DMS 273 (cell line): ENCODE measurements at regions not wholly inside any gene's neighbourhood (a gene's known extent, or its start where the extent isn't known, plus 50 kb on each side); places are given as distances from the start of the nearest gene placed in this dataset.
"Not testable (repeated sequence)": the region's sequence is repeated elsewhere in the genome, so short reads cannot be mapped to it uniquely, and the experiment has no call there.

Source experiments
- DNase-seq: peaks from one replicate; lab custom pipeline; 2025; ENCODE audit not compliant: unreplicated experiment; lab: John Stamatoyannopoulos, UW

DNA sequence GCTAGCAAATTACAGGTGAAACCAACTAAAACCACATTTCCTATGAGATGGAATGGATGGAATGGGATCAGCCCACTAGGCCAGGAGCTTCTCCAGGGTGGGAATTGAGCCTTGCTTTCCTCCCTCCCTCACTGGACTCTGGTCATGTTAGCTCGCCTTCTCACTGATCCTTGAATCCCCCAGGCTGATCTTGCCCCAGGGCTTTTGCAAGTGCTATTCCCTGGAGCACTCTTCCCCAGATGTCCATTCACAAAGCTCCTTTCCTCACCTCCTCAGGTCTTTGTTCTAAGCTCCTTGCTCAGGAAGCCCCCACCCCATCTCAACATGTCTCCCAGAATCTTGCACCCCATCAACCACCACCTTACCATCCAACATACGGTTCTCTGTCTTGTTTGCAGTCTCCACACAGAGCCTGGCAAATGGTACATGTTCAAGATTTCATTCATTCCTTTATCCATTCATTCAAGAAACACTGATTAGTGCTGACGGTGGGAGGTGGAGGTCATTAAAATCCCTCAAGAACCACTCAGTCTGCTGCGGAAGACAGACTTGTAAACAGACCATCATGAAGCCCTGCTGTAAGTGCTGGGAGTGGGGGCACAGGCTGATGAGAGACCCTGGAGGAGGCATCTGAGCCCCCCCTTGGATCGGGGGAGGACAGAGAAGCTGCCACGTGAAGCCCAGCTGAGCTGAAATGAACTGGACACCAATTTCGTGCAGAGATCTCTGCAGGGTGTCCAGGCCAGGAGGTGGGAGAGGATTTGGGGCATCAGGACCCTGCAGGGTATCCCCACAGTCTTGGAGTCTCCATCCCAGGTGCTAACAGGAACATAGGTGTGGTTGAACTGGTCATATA is 141.7 kb downstream of the BARX1 start:
- DNase-seq, result no peak

DNA sequence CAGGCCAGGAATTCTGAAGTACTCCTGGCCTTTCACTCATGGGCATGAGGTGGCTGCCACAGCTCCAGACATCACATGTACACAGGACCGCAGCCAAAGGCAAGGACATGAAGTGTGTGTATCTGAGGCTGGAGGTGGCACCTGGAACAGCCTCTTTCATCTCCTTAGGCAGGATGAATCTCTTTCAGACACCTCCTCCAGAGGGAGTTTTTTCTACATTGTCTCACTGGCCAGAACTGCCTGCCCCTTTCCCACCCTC is 142.8 kb downstream of the BARX1 start:
- DNase-seq, result no peak

DNA sequence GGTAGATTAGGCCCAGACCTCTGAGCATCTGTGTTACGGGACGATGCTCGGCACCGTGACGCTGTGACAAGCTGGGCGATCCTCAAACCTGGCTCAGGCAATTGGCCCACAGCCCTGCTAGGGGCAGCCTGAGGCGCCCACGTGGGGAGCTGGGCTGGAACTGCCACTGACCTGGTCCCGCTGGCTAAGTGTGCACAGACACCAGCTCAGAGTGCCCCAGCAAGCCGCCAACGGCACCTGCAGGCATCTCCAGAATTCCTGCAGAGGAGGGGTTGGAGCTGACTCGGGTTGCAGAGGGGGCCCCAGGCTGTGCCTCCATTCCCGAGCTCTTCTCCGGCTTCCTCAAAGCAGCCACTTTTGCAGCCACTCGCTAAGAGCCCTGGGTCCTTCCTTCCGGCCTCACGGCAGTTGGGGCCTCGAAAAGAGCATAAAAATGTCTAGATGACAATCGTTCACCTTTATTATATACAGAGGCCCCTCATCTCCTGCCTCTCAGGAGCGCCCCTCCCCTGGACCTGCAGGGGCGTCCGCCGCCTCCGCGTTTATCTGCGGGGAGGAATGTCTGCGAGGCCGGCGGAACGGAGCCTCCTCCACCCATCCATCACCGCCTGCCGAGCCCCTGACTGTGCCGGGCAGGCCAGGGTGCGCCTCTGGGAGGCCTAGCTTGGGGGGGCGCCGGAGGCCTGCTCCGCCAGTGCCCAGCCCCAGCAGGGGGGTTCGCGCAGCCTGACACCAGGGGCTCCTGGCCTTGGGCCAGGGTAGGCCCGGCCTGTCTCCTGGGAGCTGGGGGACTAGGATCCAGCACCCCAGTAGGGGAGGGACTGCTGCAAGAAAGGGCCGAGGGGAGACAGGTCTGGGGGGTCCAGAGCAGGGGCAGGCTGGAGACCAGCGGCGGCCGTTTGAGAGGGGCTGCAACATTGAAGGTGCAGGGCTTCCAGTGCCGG is 144.9 kb downstream of the BARX1 start:
- no peak for DNase-seq

DNA sequence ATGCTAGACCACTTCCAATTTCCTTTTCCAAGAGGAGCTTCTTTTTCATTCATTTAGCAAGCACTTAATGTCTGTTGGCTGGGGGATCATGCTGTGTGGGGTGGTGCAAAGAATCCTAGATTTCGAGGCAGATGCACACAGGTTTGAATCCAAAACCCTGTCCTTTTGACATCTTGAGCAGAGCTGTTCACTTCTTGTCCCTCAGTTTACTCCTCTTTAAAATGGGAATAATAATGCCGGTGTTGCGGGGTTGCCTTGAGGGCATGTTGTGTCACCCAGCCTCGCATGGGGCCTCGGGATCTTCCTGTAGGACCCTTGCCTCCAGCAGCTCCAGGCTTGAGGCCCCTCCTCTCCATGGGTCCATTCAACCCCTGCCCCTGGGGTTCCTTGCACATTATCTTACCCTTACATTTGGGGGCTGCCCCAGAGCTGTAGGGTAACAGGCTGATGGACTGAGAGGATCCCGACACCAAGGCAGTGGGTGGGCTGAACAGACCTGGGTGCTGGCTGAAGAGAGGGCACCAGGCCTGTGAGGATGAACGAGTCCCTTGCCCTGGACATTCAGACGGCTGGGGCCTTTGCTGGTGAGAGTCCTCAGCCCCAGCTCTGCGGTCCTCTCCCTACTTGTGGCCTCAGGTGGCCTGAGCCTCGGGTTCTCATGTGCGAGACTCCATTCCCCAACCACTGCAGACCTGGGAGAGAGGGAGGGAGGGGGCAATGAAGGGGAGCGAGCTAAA is 145.8 kb downstream of the BARX1 start:
- no peak for DNase-seq

DNA sequence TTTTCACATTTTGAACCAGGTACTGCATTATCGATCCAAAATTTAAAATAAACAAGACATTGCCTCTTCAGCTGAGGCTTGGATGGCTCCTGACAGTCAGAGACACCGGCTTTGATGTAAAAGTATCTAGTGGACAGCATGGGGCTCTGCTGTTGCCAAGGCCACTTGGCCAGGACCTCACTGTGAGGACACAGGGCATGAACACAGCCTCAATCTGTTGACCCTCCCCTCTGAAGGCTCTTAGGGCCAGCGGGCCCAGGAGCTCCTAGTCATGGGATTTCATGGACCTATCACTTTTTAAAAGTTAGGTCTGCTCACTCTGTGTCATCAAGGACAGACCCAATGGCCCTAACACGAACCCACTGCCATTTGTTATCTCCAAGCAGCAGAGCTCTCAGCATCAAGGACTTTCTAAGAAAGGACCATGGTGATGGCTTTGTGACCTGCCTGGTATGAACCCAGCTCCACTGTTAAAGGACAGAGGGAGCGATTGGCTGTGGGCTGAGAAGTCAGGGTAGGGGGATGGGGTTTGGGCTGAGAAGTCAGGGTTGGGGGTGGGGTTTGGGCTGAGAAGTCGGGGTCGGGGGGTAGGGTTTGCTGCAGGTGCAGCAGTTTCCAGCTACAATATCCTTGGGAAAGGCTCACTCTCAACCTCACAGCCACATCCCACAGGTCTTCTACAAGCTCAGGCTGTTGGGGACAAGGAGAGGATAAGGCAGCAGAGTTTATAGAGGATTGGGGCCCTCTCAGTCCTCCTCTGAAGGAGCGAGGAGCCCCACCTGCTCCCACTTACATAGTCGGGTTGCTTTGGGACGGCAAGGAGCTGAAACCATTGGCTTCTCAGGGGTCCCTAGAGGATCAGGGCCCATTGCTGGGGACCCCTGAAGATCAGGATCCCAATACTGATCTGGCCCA is 146.8 kb downstream of the BARX1 start:
- no peak for DNase-seq

DNA sequence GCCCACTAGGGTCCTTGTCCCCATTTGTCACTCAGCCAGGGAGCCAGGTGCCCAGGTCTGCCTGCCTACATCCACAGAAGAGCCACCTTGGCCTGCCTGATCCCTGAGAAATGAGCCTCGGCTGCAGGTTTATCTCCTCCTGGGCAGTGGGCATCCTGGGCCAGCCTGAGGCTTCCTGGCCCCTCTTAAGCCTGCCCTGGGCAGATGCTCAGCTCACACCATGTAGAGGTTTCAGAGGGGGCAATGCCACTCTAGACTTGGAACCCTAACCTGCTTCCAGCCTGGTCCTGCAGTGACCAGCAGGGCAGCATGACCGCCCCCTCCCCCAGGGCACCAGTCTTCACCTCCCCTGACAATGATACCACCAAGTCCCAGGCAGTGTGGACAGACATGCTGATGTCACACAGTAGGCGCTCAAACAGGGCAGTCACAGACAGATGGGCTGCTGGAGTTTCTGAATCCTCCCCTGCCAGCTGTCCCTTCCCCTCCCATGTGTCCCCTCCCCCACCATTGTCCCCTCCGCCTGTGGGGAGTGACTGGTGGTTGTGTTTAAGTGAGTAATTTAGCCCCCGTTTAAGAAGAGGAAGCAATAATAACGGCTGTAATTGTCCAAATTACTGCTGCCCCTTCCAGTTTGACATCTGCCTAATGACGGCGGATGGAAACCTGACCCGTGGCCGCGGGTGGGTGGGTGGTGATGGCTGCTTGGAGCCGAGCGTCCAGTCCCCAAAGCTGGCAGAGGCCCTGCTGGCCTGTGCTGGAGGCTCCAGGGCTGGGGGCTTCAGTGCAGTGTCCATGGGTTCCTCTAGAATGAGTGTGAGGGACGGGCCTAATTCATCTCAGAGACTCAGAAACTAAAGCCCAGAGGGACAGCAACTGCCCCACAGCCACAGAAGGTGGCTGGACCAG is 147.7 kb downstream of the BARX1 start:
- DNase-seq, result peak; percentile 49

DNA sequence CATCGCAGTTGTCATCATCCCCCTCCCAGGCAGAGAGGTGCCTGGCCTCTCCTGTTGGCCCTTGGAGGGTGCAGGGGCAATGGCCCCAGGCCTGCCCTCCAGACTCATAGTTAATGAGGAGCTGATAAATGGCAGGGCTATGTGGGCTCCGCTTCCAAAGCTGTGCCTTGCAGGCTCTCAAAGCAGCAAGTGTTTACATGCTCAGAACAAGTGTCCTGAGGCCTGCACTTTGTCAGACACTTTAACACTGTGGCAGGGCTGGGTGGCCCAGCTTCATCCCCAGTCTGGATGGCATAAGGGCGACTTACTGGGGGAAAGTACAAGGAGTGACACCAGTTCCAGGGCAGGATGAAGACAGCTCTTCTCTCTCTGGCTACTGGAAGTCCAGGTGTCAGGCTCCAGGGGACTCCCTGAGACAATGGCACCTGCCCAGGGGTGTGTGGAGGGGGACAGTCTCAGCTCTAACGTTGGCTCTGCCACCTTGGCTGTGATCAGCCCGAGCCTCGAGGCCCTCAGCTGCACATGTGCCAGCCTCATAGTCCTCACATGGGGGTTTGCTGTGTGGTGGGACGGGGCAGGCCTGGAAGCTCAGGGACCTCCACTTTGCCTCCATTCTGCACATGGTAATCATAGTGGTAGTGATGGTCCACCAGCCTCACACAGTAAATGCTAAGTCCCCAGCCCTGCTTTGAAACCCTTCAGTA is 153.4 kb downstream of the BARX1 start:
- DNase-seq, result no peak

DNA sequence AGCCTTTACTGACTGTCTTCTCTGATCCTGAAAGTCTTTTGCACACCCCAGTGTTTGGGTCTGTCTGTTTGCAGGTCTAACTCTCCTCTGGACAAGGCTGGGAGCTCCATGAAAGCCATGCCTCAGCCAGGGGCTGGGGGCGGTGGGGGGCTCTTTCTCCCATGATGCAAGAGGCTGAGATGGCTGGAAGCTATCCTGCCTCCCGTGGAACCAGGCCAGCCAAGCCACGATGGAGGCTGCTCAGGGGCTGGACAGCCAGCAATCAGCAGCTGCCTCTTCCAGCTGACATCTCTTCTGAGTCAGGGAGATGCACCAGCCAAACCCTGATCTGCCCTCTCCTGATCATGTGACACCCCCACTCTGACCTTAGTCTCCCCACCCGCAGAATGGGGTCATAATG is 154.0 kb downstream of the BARX1 start:
- DNase-seq, result no peak

DNA sequence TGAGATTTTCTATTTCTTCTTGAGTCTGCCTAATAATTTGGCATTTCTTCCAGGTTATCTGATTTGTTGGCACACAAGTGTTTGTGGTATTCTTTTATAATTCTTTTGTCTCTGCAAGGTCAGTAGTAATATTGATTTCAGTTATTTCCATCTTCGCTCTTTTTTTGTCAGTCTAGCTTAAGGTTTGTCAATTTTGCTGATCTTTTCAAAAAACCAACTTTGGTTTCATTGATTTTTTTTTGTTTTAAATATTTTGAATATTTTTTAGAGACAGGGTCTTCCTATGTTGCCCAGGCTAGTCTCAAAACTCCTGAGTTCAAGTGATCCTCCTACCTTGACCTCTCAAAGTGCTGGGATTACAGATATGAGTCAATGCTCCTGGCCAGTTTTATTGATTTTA is 162.8 kb downstream of the BARX1 start:
- no peak for DNase-seq

DNA sequence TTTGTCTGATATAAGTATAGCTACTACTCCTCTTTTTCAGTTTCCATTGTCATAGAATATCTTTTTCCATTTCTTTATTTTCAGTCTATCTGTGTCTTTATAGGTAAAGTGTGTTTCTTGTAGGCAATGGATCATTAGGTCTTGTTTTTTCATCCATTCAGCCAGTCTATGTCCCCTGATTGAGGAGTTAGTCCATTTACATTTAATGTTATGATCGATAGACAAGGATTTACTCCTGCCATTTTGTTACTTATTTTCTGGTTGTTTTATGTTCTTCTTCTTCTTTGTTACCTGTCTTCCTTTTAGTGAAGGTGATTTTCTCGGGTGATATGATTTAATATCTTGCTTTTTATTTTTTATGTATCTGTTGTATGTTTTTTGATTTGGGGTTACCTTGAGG is 169.0 kb downstream of the BARX1 start:
- DNase-seq, result no peak

DNA sequence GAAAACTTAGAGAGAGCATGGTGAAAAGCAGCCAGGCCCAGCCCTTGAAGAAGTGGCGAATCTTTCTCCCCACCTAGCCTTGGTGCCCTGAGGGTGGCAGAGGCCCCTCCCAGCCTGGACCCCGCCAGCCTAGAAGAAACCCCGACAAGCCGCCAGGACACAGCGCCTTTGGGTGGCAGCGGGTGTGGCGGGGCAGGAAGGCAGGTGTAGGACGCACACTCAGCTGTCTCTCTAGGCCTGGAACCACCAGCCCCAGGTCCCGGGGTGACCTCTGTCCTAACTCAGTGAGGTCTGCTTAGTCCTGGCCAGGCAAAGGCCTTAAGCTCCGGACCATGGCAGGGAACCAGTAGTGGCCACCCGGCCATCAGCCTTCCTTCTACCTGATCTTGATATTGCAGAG is 178.3 kb downstream of the BARX1 start:
- no peak for DNase-seq

DNA sequence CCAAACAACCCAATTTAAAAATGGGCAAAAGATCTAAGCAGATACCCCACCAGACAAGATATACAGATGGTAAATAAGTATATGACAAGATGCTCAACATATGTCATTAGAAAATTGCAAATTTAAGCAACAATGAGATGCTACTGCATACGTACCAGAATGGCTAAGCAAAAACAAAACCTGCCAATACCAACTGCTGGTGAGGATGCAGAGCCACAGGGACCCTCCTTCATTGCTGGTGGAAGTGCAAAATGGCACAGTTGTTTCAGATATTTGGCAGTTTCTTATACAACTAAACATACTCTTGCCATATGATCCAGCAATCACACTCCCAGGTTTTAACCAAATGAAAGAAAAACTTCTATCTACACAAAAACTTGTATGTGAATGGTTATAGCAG is 178.9 kb downstream of the BARX1 start:
- no peak for DNase-seq

DNA sequence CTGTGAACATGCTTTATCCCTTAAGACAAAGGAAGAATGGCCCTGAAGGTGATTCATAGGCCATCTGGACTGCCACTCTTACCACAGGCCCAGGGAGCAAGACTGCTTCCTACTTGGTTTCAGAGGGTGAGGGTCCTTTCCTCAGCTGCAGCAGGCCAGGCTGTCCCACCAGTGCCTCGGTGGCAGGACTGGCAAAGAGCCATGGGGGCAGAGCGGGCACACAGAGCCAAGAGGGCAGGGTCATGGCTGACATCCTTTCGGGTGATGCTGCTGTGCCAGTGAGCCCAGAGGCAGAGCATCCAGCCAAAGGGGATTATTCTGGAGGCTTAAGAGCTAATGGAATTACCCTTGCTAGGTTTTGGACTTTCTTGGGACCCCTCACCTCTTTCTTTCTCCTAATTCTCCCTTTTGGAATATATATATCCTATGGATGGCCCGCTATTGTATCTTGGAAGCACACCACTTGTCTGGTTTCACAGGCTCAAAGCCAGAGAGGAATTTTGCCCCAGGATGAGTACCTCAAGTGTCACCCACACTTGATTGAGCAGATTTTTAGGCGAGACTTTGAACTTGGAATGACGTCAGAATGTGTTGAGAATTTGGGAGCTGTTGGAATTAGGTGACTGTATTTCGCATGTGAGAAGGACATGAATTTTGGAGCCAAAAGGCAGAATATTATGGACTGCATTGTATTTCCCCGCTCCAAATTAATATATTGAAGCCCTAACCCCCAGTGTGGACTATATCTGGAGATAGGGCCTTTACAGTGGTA is 180.6 kb downstream of the BARX1 start:
- DNase-seq, result no peak

DNA sequence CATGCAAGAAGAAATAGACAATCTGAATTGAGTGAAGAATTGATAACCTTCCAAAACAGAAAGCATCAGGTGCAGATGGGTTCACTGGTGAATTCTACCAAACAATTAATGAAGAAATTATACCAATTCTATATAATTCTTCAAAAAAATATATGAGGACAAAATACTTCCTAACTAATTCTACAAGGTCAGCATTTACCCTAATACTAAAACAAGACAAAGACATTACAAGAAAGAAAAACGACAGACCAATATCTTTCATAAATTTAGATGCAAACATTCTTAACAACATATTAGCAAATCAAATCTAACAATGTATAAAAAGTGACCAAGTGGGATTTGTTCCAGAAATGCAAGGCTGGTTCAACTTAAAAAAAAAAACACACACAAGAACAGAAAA is 183.9 kb downstream of the BARX1 start:
- DNase-seq, result no peak

DNA sequence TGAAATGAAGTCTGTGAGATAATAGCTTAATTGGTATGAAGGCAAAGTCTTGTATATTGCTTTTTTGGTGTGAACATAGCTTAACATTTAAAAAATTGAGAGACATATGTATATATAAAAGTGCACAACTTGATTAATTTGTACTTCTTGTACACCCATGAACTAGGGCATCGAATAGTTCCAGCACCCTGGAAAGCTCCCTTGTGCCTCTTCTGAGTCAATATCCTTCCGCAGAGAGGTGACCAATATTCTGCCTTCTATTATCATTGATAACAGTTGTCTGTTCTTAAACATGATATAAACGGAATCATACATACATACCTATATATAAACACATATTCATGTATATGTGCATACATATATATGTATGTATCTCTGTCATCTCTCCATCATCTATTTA is 185.4 kb downstream of the PHF2 start:
- no peak for DNase-seq

DNA sequence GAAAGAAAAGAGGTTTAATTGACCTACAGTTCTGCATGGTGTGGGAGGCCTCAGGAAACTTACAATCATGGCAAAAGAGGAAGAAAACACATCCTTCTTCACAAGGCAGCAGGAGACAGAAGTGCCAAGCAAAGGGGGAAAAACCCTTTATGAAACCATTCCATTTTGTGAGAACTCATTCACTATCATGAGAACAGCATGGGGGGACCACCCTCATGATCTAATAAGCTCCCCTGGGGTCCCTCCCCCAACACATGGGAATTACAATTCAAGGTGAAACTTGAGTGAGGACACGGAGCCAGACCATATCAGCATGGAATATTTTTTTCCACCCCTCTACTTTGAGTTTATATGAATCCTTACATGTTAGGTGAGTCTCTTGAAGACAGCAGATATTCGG is 173.7 kb downstream of the PHF2 start:
- DNase-seq, result no peak

DNA sequence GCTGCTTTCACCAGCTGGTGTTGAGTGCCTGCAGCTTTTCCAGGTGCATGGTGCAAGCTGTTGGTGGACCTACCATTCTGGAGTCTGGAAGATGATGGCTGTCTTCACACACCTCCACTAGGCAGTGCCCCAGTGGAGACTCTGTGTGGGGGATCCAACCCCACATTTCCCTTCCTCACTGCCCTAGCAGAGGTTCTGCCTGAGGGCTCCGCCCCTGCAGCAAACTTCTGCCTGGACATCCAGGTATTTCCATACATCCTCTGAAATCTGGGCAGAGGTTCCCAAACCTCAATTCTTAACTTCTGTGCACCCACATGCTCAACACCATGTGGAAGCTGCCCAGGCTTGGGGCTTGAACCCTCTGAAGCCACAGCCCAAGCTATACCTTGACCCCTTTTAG is 172.4 kb downstream of the PHF2 start:
- not testable (repeated sequence) for DNase-seq

DNA sequence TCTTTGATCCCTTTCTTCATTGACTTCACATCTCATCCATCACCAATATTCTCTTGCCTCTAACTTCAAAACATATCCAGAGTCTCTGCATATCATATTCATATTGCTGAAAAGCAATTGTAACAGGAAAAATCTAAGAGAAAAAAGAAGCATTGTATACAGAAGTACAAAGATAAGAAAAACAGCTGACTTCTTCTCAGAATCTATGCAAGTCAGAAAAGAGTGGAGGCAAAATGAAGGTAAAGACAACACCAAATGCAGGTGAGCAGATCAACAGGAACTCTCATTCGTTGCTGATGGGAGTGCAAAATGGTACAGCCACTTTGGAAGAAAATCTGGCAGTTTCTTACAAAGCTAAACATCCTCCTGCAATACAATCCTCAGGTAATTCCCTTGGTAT is 155.6 kb downstream of the PHF2 start:
- DNase-seq, result no peak
